Ovary (tissue), 3 donors: ENCODE measurements at regions not wholly inside any gene's neighbourhood (a gene's known extent, or its start where the extent isn't known, plus 50 kb on each side); places are given as distances from the start of the nearest gene placed in this dataset.

Source experiments
- CTCF ChIP-seq, 3 donors: fragments of 450-650 bp in 2 of 3; fragments of 200-600 bp in 1 of 3; IDR thresholded peaks; one replicate each; pipeline versions ENCODE4 v1.5.1 to v1.8.0; 2016 to 2022; ENCODE audit warnings: antibody characterized with exemption in 3 of 3, mild to moderate bottlenecking in 1 of 3
- EP300 ChIP-seq: sonication (generic); formaldehyde crosslinking; IDR thresholded peaks from one replicate; pipeline ENCODE4 v1.6.1; 2017; ENCODE audit warnings: antibody characterized with exemption
- POLR2A ChIP-seq: fragments of 450-650 bp; IDR thresholded peaks from one replicate; pipeline ENCODE4 v1.6.1; 2017; ENCODE audit warnings: antibody characterized with exemption, mild to moderate bottlenecking, moderate library complexity
- donor health status: DM: no; HTN: no; CAD: no.

GRCh38 chr9:85276741-85277140 lies 465.0 kb downstream of the AGTPBP1 start:
- TF ChIP-seq CTCF (IDR thresholded peaks at IDR 0.05) (no peak), POLR2A (no peak), EP300 (no peak)
